Adrenal gland (tissue), 9 donors: ENCODE measurements at regions not wholly inside any gene's neighbourhood (a gene's known extent, or its start where the extent isn't known, plus 50 kb on each side); places are given as distances from the start of the nearest gene placed in this dataset.

Source experiments
- DNase-seq, 7 donors: peaks; one replicate each; pipeline ENCODE4 v3.0.0-alpha.2; 2019 to 2020
- H3K27ac ChIP-seq, 5 donors: fragments of 200-600 bp; sonication (generic) in 4 of 5; 1 replicate in 3 of 5; 2 replicates in 2 of 5; pipeline versions ENCODE4 v1.5.1 to v1.8.0; 2016 to 2020; ENCODE audit warnings: mild to moderate bottlenecking in 1 of 5
- H3K27me3 ChIP-seq: fragments of 200-600 bp; 2 replicates; pipeline ENCODE4 v1.8.0; 2021
- H3K36me3 ChIP-seq, 2 donors: fragments of 200-600 bp; replicated peaks in 1 of 2; 1 replicate in 1 of 2; 2 replicates in 1 of 2; pipeline versions ENCODE4 v1.5.1 to v1.8.0; 2018 to 2022
- H3K4me1 ChIP-seq, 2 donors: fragments of 200-600 bp; replicated peaks in 1 of 2; 1 replicate in 1 of 2; 2 replicates in 1 of 2; pipeline versions ENCODE4 v1.5.1 to v1.8.0; 2018 to 2021
- H3K4me3 ChIP-seq, 4 donors: fragments of 200-600 bp; sonication (generic) in 3 of 4; one replicate each; pipeline ENCODE4 v1.5.1; 2016 to 2018
- H3K9me3 ChIP-seq, 3 donors: fragments of 200-600 bp; sonication (generic) in 1 of 3; replicated peaks in 1 of 3; 1 replicate in 2 of 3; 2 replicates in 1 of 3; pipeline versions ENCODE4 v1.5.1 to v1.8.0; 2016 to 2021
- CTCF ChIP-seq, 6 experiments: fragments of 450-650 bp in 4 of 6; fragments of 200-600 bp in 2 of 6; sonication (generic) in 1 of 6; IDR thresholded peaks; 1 replicate in 5 of 6; 2 replicates in 1 of 6; pipeline versions ENCODE4 v1.5.1 to v1.8.0; 2016 to 2021; ENCODE audit warnings: antibody characterized with exemption in 6 of 6, mild to moderate bottlenecking in 2 of 6, moderate library complexity in 1 of 6
- POLR2A ChIP-seq, 2 donors: fragments of 450-650 bp; IDR thresholded peaks; one replicate each; pipeline ENCODE4 v1.6.1; 2017; ENCODE audit warnings: antibody characterized with exemption in 2 of 2, mild to moderate bottlenecking in 2 of 2, moderate library complexity in 1 of 2
- WGBS, 4 donors: extraction: QIAGEN DNeasy Blood & Tissue Kit in 2 of 4; methylation state at CpG; one replicate each; pipeline versions ENCODE4 v1.1.5 to v1.1.7; 2013 to 2017; 5-methylcytosine and 5-hydroxymethylcytosine counted together
- intact Hi-C, 2 donors: fragments of 100-400 bp; cut with DNase I; formaldehyde crosslinking; loops; one replicate each; pipeline versions ENCODE4 v1.14.1 to v1.15.0; 2022 to 2023
- donor health status: healthy with polysubstance abuse.
- donor health status: Bipolar disorder and iron deficiency.
- donor health status: DM: yes; HTN: yes; CAD: no.
- donor health status: DM: no; HTN: no; CAD: no.
- donor health status: DM: no; HTN: no; CAD: no.

- TF ChIP-seq CTCF (IDR thresholded peaks at IDR 0.05) (no peak), POLR2A (IDR thresholded peaks at IDR 0.05) (no peak)
- H3K27me3 ChIP-seq, result no peaks in the 10 kb centered on the region
- H3K4me1 ChIP-seq, result no peaks in the 10 kb centered on the region
- WGBS, 4 donors, result 37 to 57% (median 48%) methylated on average over 3 of the region's 3 CpGs
- no peak overlapping the region for H3K4me3 ChIP-seq
- intact Hi-C loops, result no loop called here
- DNase-seq, result no peak
- peaks cover 0 to 14% (median 0%) of the 10 kb centered on the region in 3 donors for H3K9me3 ChIP-seq
- no peaks in the 10 kb centered on the region for H3K36me3 ChIP-seq
- no peak overlapping the region for H3K27ac ChIP-seq
Observed at GRCh38 chr1:181863006-181863405, 198.5 kb downstream of the ZNF648 start.

- TF ChIP-seq POLR2A (IDR thresholded peaks at IDR 0.05) (no peak), CTCF (IDR thresholded peaks at IDR 0.05) (no peak)
- Histone ChIP-seq H3K27me3 (no peaks in the 10 kb centered on the region), H3K9me3 (peaks cover 0 to 14% (median 0%) of the 10 kb centered on the region in 3 donors), H3K4me1 (no peaks in the 10 kb centered on the region), H3K4me3 (no peak overlapping the region), H3K36me3 (no peaks in the 10 kb centered on the region), H3K27ac (no peak overlapping the region)
- 51 to 65% (median 54%) methylated on average over 4 of the region's 4 CpGs for WGBS, 4 donors
- intact Hi-C loops, result no loop called here
- no peak for DNase-seq
Observed at GRCh38 chr1:181858135-181858534, 203.4 kb downstream of the ZNF648 start.
